ENCODE measurements at regions not wholly inside any gene's neighbourhood (a gene's known extent, or its start where the extent isn't known, plus 50 kb on each side); places are given as distances from the start of the nearest gene placed in this dataset.

GRCh38 chr17:34122515-34122914, 132.6 kb upstream of the CCL2 start:
- DNase-seq (ENCODE audit: low read depth, low spot score): no peak
- no peak for TF ChIP-seq CTCF (IDR thresholded peaks at IDR 0.05; ENCODE audit: low read depth, low read length)
- H3K4me3 ChIP-seq (ENCODE audit: low read depth, low read length): no peak overlapping the region
- in situ Hi-C loops (cut with HindIII; ENCODE audit: low sequenced_read_pairs): no loop called here

GRCh38 chr17:34125010-34125409, 130.1 kb upstream of the CCL2 start:
- no peak for DNase-seq (ENCODE audit: low read depth, low spot score)
- in situ Hi-C loops (cut with HindIII; ENCODE audit: low sequenced_read_pairs): no loop called here
- TF ChIP-seq CTCF (IDR thresholded peaks at IDR 0.05; ENCODE audit: low read depth, low read length): no peak
- H3K4me3 ChIP-seq (ENCODE audit: low read depth, low read length): no peak overlapping the region

- in situ Hi-C loops (cut with HindIII; ENCODE audit: low sequenced_read_pairs): no loop called here
- H3K4me3 ChIP-seq (ENCODE audit: low read depth, low read length): no peak overlapping the region
- TF ChIP-seq CTCF (IDR thresholded peaks at IDR 0.05; ENCODE audit: low read depth, low read length): no peak
- no peak for DNase-seq (ENCODE audit: low read depth, low spot score)
Measured at GRCh38 chr17:34125921-34126320, 129.2 kb upstream of the CCL2 start.

- in situ Hi-C loops (cut with HindIII; ENCODE audit: low sequenced_read_pairs): no loop called here
- no peak for TF ChIP-seq CTCF (IDR thresholded peaks at IDR 0.05; ENCODE audit: low read depth, low read length)
- no peak overlapping the region for H3K4me3 ChIP-seq (ENCODE audit: low read depth, low read length)
Measured at GRCh38 chr17:34126496-34126895, 128.6 kb upstream of the CCL2 start.

GRCh38 chr17:34126965-34127364, 128.1 kb upstream of the CCL2 start:
- TF ChIP-seq CTCF (IDR thresholded peaks at IDR 0.05; ENCODE audit: low read depth, low read length): no peak
- no peak overlapping the region for H3K4me3 ChIP-seq (ENCODE audit: low read depth, low read length)
- in situ Hi-C loops (cut with HindIII; ENCODE audit: low sequenced_read_pairs): no loop called here
- no peak for DNase-seq (ENCODE audit: low read depth, low spot score)

More at GRCh38 chr17:34126496-34126895, 128.6 kb upstream of the CCL2 start:
- DNase-seq (ENCODE audit: low read depth, low spot score): no peak

GRCh38 chr17:34130544-34130943, 124.5 kb upstream of the CCL2 start:
- in situ Hi-C loops (cut with HindIII; ENCODE audit: low sequenced_read_pairs): no loop called here
- TF ChIP-seq CTCF (IDR thresholded peaks at IDR 0.05; ENCODE audit: low read depth, low read length): no peak
- no peak for DNase-seq (ENCODE audit: low read depth, low spot score)
- H3K4me3 ChIP-seq (ENCODE audit: low read depth, low read length): no peak overlapping the region

GRCh38 chr17:34131386-34131785, 123.7 kb upstream of the CCL2 start:
- DNase-seq (ENCODE audit: low read depth, low spot score): no peak
- TF ChIP-seq CTCF (IDR thresholded peaks at IDR 0.05; ENCODE audit: low read depth, low read length): no peak
- no peak overlapping the region for H3K4me3 ChIP-seq (ENCODE audit: low read depth, low read length)
- in situ Hi-C loops (cut with HindIII; ENCODE audit: low sequenced_read_pairs): no loop called here
